GM19372 (cell line): ENCODE measurements at regions not wholly inside any gene's neighbourhood (a gene's known extent, or its start where the extent isn't known, plus 50 kb on each side); places are given as distances from the start of the nearest gene placed in this dataset.
"Not testable (repeated sequence)": the region's sequence is repeated elsewhere in the genome, so short reads cannot be mapped to it uniquely, and the experiment has no call there.

Source experiments
- ATAC-seq: cut with Tn5 transposase; IDR thresholded peaks from one replicate; pipeline ENCODE4 v1.9.1; 2021; ENCODE audit warnings: mild to moderate bottlenecking, low read depth, moderate library complexity; ENCODE audit not compliant: unreplicated experiment

- no peak for ATAC-seq
Observed at GRCh38 chr3:107124885-107125284, 252.4 kb upstream of the CCDC54 start.

- no peak for ATAC-seq
Observed at GRCh38 chr3:107128946-107129345, 248.3 kb upstream of the CCDC54 start.

- ATAC-seq: no peak
Observed at GRCh38 chr3:107130089-107130700, 247.0 kb upstream of the CCDC54 start.

- no peak for ATAC-seq
Observed at GRCh38 chr3:107132674-107133073, 244.6 kb upstream of the CCDC54 start.

- no peak for ATAC-seq
Observed at GRCh38 chr3:107133891-107134290, 243.3 kb upstream of the CCDC54 start.

GRCh38 chr3:107142171-107142570 lies 235.1 kb upstream of the CCDC54 start:
- no peak for ATAC-seq

- no peak for ATAC-seq
Observed at GRCh38 chr3:107142786-107143575, 234.3 kb upstream of the CCDC54 start.

GRCh38 chr3:107150675-107151074 lies 226.6 kb upstream of the CCDC54 start:
- no peak for ATAC-seq

GRCh38 chr3:107153981-107154380 lies 223.3 kb upstream of the CCDC54 start:
- ATAC-seq: no peak

GRCh38 chr3:107172411-107172810 lies 204.8 kb upstream of the CCDC54 start:
- ATAC-seq: no peak

- ATAC-seq: no peak
Observed at GRCh38 chr3:107184375-107184774, 192.9 kb upstream of the CCDC54 start.

GRCh38 chr3:107188262-107188661 lies 189.0 kb upstream of the CCDC54 start:
- no peak for ATAC-seq

GRCh38 chr3:107189158-107189791 lies 188.0 kb upstream of the CCDC54 start:
- ATAC-seq: no peak

- ATAC-seq: no peak
Observed at GRCh38 chr3:107193116-107193515, 184.1 kb upstream of the CCDC54 start.

GRCh38 chr3:107198581-107199181 lies 178.6 kb upstream of the CCDC54 start:
- no peak for ATAC-seq

GRCh38 chr3:107201146-107201545 lies 176.1 kb upstream of the CCDC54 start:
- ATAC-seq: no peak

GRCh38 chr3:107202885-107203284 lies 174.4 kb upstream of the CCDC54 start:
- ATAC-seq: not testable (repeated sequence)

GRCh38 chr3:107204121-107204520 lies 173.1 kb upstream of the CCDC54 start:
- ATAC-seq: no peak

- ATAC-seq: no peak
Observed at GRCh38 chr3:107205358-107205757, 171.9 kb upstream of the CCDC54 start.

GRCh38 chr3:107206141-107206540 lies 171.1 kb upstream of the CCDC54 start:
- no peak for ATAC-seq

GRCh38 chr3:107206945-107207344 lies 170.3 kb upstream of the CCDC54 start:
- no peak for ATAC-seq
